ENCODE measurements at regions not wholly inside any gene's neighbourhood (a gene's known extent, or its start where the extent isn't known, plus 50 kb on each side); places are given as distances from the start of the nearest gene placed in this dataset.

DNA sequence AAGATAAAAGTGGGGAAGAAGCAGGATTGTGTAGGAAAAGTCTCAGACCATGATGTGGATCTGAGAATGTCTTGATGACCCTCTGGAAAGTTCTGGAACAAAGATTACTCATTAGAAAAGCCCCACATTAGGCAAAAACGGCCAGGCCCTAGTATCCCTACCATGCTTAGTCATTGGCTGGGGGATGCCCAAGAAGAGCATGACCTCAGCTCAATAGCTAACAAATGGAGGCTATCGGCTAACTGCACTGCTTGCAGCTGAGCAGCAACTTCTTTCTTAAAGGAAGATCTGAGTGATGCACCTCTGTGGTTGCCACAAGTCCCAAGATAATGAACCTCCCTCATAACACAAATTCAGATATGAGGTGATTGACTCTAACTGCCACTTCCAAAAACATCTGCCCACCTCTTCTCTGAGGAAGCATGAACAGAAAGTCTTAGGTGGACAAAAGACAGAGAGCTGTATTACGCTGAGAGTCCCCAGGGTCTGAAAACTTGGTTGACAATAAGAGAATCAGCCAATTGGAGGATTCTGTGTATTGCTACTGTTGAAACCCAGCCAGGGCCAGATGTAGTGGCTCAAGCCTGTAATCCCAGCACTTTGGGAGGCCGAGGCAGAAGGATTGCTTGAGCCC is 64.6 kb upstream of the AK4 start:
- Histone ChIP-seq H3K9me3 (ENCODE audit: insufficient read depth in 2 of 2, low read depth in 1 of 2, low read length in 1 of 2) (peaks cover 0 to 9% of the 10 kb centered on the region in 2 experiments; a peak in 1 of 4 replicates), H4K91ac (replicated peaks; ENCODE audit: insufficient read length, low read length) (no peak overlapping the region), H4K8ac (ENCODE audit: extremely low read depth, insufficient read depth, low read length) (no peak overlapping the region), H3K4ac (replicated peaks; ENCODE audit: insufficient read length, low read depth, low read length) (no peak overlapping the region), H3K56ac (replicated peaks; ENCODE audit: insufficient read length, low read depth, low read length) (no peak overlapping the region), H3K79me2 (ENCODE audit: control insufficient read depth in 1 of 2, insufficient read depth in 2 of 2, low read length in 2 of 2) (no peaks in the 10 kb centered on the region), H3K79me1 (ENCODE audit: low read depth, low read length) (no peaks in the 10 kb centered on the region), H3K4me2 (ENCODE audit: insufficient read depth in 1 of 2, low read depth in 2 of 2, low read length in 2 of 2) (no peak overlapping the region), H3K27me3 (replicated peaks in 1 of 4; ENCODE audit: control insufficient read depth in 3 of 4, extremely low read depth in 1 of 4, insufficient read depth in 3 of 4, low read length in 3 of 4) (no peaks in the 10 kb centered on the region), H2BK20ac (ENCODE audit: low read length) (no peak overlapping the region), H2AK5ac (ENCODE audit: low read depth, low read length) (no peak overlapping the region), H3K27ac (ENCODE audit: low read depth, low read length) (no peak overlapping the region), H3K36me3 (ENCODE audit: control insufficient read depth in 2 of 4, insufficient read depth in 4 of 4, low read length in 3 of 4) (no peaks in the 10 kb centered on the region), H3K23ac (ENCODE audit: insufficient read length) (no peak overlapping the region), H4K20me1 (replicated peaks in 1 of 2; ENCODE audit: control insufficient read depth in 1 of 2, insufficient read depth in 2 of 2, low read length in 2 of 2) (no peaks in the 10 kb centered on the region), H3K23me2 (ENCODE audit: low read depth, low read length) (no peaks in the 10 kb centered on the region), H2BK15ac (ENCODE audit: low read length) (no peak overlapping the region), H2BK120ac (replicated peaks; ENCODE audit: low read depth, low read length) (no peak overlapping the region), H2BK12ac (ENCODE audit: low read depth, low read length) (no peak overlapping the region), H3K14ac (ENCODE audit: insufficient read length) (no peak overlapping the region), H2BK5ac (ENCODE audit: low read depth, low read length) (no peak overlapping the region), H3K4me1 (replicated peaks in 1 of 4; ENCODE audit: control insufficient read depth in 3 of 4, insufficient read depth in 4 of 4, low read length in 3 of 4) (no peaks in the 10 kb centered on the region), H3K18ac (ENCODE audit: extremely low read depth, low read length) (no peak overlapping the region), H4K5ac (ENCODE audit: insufficient read length, low read depth, low read length) (no peak overlapping the region), H3K4me3 (ENCODE audit: extremely low read depth in 1 of 4, insufficient read depth in 2 of 4, low read depth in 3 of 4, low read length in 4 of 4) (no peak overlapping the region), H3K9ac (replicated peaks in 1 of 4; ENCODE audit: extremely low read depth in 1 of 4, low read depth in 3 of 4, low read length in 3 of 4) (no peak overlapping the region), H2AFZ (ENCODE audit: low read length) (0 out of 2 replicates have a peak overlapping the region, but pooled peaks have one; percentile 5)
- WGBS, 2 experiments (ENCODE audit: extremely low coverage in 1 of 2, insufficient coverage in 1 of 2, insufficient read length in 1 of 2, insufficient replicate concordance in 2 of 2, low coverage in 1 of 2, low lambda C conversion rate in 2 of 2, missing lambda C conversion rate in 1 of 2): 96% methylated on average over 4 of the region's 4 CpGs; no CpG with 5 or more reads in 1 of the 2 experiments
- DNase-seq (ENCODE audit: low read depth in 1 of 2, low spot score in 2 of 2) (no peak), FAIRE-seq (no peak)
- POLR2A ChIA-PET (ENCODE audit: partially characterized antibody): no interaction called here
- CTCF ChIA-PET (ENCODE audit: partially characterized antibody): interaction anchor here (0.8 to 1.4 kb wide), 4 partner anchors 9 to 222 kb away, joined by 3 to 5 read pairs (median 4); no protein-coding TSS in a partner anchor
- TF ChIP-seq RAD21 (IDR thresholded peaks at IDR 0.05 in 1 of 2, conservative IDR thresholded peaks at IDR 0.05 in 1 of 2; ENCODE audit: low read depth in 2 of 2, low read length in 2 of 2): no peak
- no peak for TF ChIP-seq JUND (IDR thresholded peaks at IDR 0.05; ENCODE audit: low read length)
- no peak for TF ChIP-seq TEAD4 (IDR thresholded peaks at IDR 0.05; ENCODE audit: low read depth, low read length)

Data from H1 (cell line).